Umbilical cord (tissue), 1 donor: ENCODE measurements at regions not wholly inside any gene's neighbourhood (a gene's known extent, or its start where the extent isn't known, plus 50 kb on each side); places are given as distances from the start of the nearest gene placed in this dataset.

Source experiments
- DNase-seq: peaks from one replicate; pipeline ENCODE4 v3.0.0-alpha.2; 2015; ENCODE audit warnings: low spot score

- DNase-seq: no peak
Observed at GRCh38 chr15:31151301-31152233, 50.0 kb upstream of the TRPM1 start.

- no peak for DNase-seq
Observed at GRCh38 chr15:31153531-31153930, 52.0 kb upstream of the TRPM1 start.

GRCh38 chr15:31155151-31155550, 53.6 kb upstream of the TRPM1 start:
- DNase-seq: no peak

- DNase-seq: no peak
Observed at GRCh38 chr15:31156226-31156625, 54.7 kb upstream of the TRPM1 start.

GRCh38 chr15:31156808-31157207, 55.3 kb upstream of the TRPM1 start:
- no peak for DNase-seq

- DNase-seq: no peak
Observed at GRCh38 chr15:31157644-31158069, 56.1 kb upstream of the TRPM1 start.

- DNase-seq: no peak
Observed at GRCh38 chr15:31158858-31159569, 57.5 kb upstream of the TRPM1 start.

- DNase-seq: no peak
Observed at GRCh38 chr15:31159837-31160236, 58.3 kb upstream of the TRPM1 start.

- DNase-seq: peak; percentile 13
Observed at GRCh38 chr15:31160297-31160696, 58.8 kb upstream of the TRPM1 start.

GRCh38 chr15:31160740-31161495, 59.4 kb upstream of the TRPM1 start:
- no peak for DNase-seq

GRCh38 chr15:31161951-31162350, 60.4 kb upstream of the TRPM1 start:
- no peak for DNase-seq

GRCh38 chr15:31162721-31163510, 61.4 kb upstream of the TRPM1 start:
- DNase-seq: peak; percentile 19

- DNase-seq: no peak
Observed at GRCh38 chr15:31163769-31164572, 62.4 kb upstream of the TRPM1 start.

- no peak for DNase-seq
Observed at GRCh38 chr15:31164573-31164912, 63.0 kb upstream of the TRPM1 start.

- DNase-seq: no peak
Observed at GRCh38 chr15:31169558-31169957, 68.0 kb upstream of the TRPM1 start.

GRCh38 chr15:31171731-31172130, 70.2 kb upstream of the TRPM1 start:
- no peak for DNase-seq

GRCh38 chr15:31172606-31173005, 71.1 kb upstream of the TRPM1 start:
- no peak for DNase-seq

- DNase-seq: no peak
Observed at GRCh38 chr15:31173790-31174450, 72.4 kb upstream of the TRPM1 start.

GRCh38 chr15:31175484-31175883, 74.0 kb upstream of the TRPM1 start:
- no peak for DNase-seq

GRCh38 chr15:31177951-31178350, 76.4 kb upstream of the TRPM1 start:
- no peak for DNase-seq
